ENCODE measurements at regions not wholly inside any gene's neighbourhood (a gene's known extent, or its start where the extent isn't known, plus 50 kb on each side); places are given as distances from the start of the nearest gene placed in this dataset.

GRCh38 chr14:83913476-83913875, 1616.5 kb upstream of the FLRT2 start:
- TF ChIP-seq CTCF (IDR thresholded peaks at IDR 0.05; ENCODE audit: extremely low read depth in 1 of 2, insufficient read depth in 1 of 2, low read depth in 1 of 2, low read length in 2 of 2) (no peak), MAX (IDR thresholded peaks at IDR 0.05; ENCODE audit: insufficient read depth, insufficient read length) (no peak), POLR2A (IDR thresholded peaks at IDR 0.05; ENCODE audit: low read depth, low read length) (no peak), EZH2 (IDR thresholded peaks at IDR 0.05; ENCODE audit: borderline replicate concordance, low read depth, low read length, severe bottlenecking) (no peak), POLR2AphosphoS5 (IDR thresholded peaks at IDR 0.05; ENCODE audit: insufficient read depth, low read depth, low read length) (no peak), FOS (IDR thresholded peaks at IDR 0.05; ENCODE audit: borderline replicate concordance, insufficient read depth, low read length) (no peak), JUN (IDR thresholded peaks at IDR 0.05; ENCODE audit: borderline replicate concordance, insufficient read depth, insufficient read length, low read depth) (no peak), MYC (IDR thresholded peaks at IDR 0.05; ENCODE audit: low read depth, low read length) (no peak)
